LNCaP clone FGC (cell line): ENCODE measurements at regions not wholly inside any gene's neighbourhood (a gene's known extent, or its start where the extent isn't known, plus 50 kb on each side); places are given as distances from the start of the nearest gene placed in this dataset.

Experiments
- DNase-seq: peaks from one replicate; pipeline ENCODE4 v3.0.0-alpha.2; 2011; ENCODE audit warnings: low read depth
- H3K4me3 ChIP-seq: 2 replicates; pipeline ENCODE4 v1.5.1; 2011; ENCODE audit warnings: mild to moderate bottlenecking, low read depth, low read length, control low read depth
- CTCF ChIP-seq: IDR thresholded peaks from 2 replicates; pipeline ENCODE4 v1.5.1; 2012; ENCODE audit warnings: mild to moderate bottlenecking; ENCODE audit not compliant: control insufficient read depth, insufficient read depth; ENCODE audit errors: extremely low read depth

GRCh38 chr18:39730606-39731005 lies 2165.0 kb upstream of the CELF4 start:
- no peak for TF ChIP-seq CTCF
- H3K4me3 ChIP-seq: no peak overlapping the region
- no peak for DNase-seq

- TF ChIP-seq CTCF: no peak
- DNase-seq: no peak
- no peak overlapping the region for H3K4me3 ChIP-seq
Measured at GRCh38 chr18:39724652-39725051, 2159.1 kb upstream of the CELF4 start.

- TF ChIP-seq CTCF: no peak
- no peak for DNase-seq
- no peak overlapping the region for H3K4me3 ChIP-seq
Measured at GRCh38 chr18:39721712-39722111, 2156.1 kb upstream of the CELF4 start.

- DNase-seq: no peak
- no peak for TF ChIP-seq CTCF
- no peak overlapping the region for H3K4me3 ChIP-seq
Measured at GRCh38 chr18:39713961-39714360, 2148.4 kb upstream of the CELF4 start.

GRCh38 chr18:39711701-39712100 lies 2146.1 kb upstream of the CELF4 start:
- H3K4me3 ChIP-seq: no peak overlapping the region
- DNase-seq: no peak
- TF ChIP-seq CTCF: no peak

- no peak overlapping the region for H3K4me3 ChIP-seq
- DNase-seq: no peak
- TF ChIP-seq CTCF: no peak
Measured at GRCh38 chr18:39705362-39705761, 2139.8 kb upstream of the CELF4 start.

- DNase-seq: no peak
- no peak overlapping the region for H3K4me3 ChIP-seq
- no peak for TF ChIP-seq CTCF
Measured at GRCh38 chr18:39702888-39703287, 2137.3 kb upstream of the CELF4 start.
